Effector memory CD8-positive, alpha-beta T cell (primary cell): ENCODE measurements at regions not wholly inside any gene's neighbourhood (a gene's known extent, or its start where the extent isn't known, plus 50 kb on each side); places are given as distances from the start of the nearest gene placed in this dataset.
"Not testable (repeated sequence)": the region's sequence is repeated elsewhere in the genome, so short reads cannot be mapped to it uniquely, and the experiment has no call there.

ENCODE experiments used
- ATAC-seq: fragments of 150-1000 bp; cut with Tn5 transposase; replicated peaks from 2 replicates; pipeline ENCODE4 v1.10.0; 2021; ENCODE audit warnings: mild to moderate bottlenecking, moderate library complexity
- DNase-seq, 3 experiments: peaks; one replicate each; pipeline ENCODE4 v3.0.0; 2021
- H3K27ac Mint-ChIP-seq, 2 donors: one replicate each; pipeline ENCODE4 v1.8.0; 2022; ENCODE audit warnings: mild to moderate bottlenecking in 2 of 2, mixed read lengths in 2 of 2, moderate library complexity in 2 of 2
- H3K27me3 Mint-ChIP-seq, 2 donors: one replicate each; pipeline ENCODE4 v1.8.0; 2022; ENCODE audit warnings: mixed read lengths in 2 of 2
- H3K36me3 Mint-ChIP-seq: one replicate; pipeline ENCODE4 v1.8.0; 2022; ENCODE audit warnings: mild to moderate bottlenecking, moderate library complexity, mixed read lengths; ENCODE audit not compliant: insufficient read depth
- H3K4me1 Mint-ChIP-seq, 2 donors: one replicate each; pipeline ENCODE4 v1.8.0; 2022; ENCODE audit warnings: low read depth in 2 of 2, mixed read lengths in 2 of 2
- H3K4me3 Mint-ChIP-seq, 2 donors: one replicate each; pipeline ENCODE4 v1.8.0; 2022; ENCODE audit warnings: mild to moderate bottlenecking in 2 of 2, mixed read lengths in 2 of 2, moderate library complexity in 2 of 2
- H3K9me3 Mint-ChIP-seq, 2 donors: one replicate each; pipeline ENCODE4 v1.8.0; 2022; ENCODE audit warnings: mixed read lengths in 2 of 2

DNA sequence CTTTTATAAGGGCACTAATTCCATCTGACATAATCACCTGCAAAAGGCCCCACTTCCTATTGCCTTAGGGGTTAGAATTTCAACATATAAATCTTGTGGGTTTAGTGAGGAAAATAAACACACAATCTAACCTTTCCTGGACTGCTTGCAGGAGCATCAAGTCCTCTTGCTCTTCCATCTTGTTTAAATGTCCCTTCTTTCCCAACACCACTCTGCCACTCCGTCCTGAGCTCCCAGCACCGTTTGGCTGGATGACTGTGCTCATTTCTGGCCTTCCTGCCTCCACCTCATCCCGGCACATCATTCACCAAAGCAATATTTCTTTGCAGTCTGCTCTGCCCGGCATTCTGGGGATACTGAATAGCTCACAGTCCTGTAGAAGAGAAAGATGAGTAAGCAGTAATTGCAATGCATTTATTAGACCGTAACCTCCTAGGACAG is 247.8 kb downstream of the BCL2 start:
- Mint-ChIP-seq H3K4me1 (peaks cover 8 to 15% of the 10 kb centered on the region in 2 donors), H3K9me3 (no peaks in the 10 kb centered on the region), H3K36me3 (no peaks in the 10 kb centered on the region), H3K27ac (no peak overlapping the region), H3K4me3 (no peak overlapping the region), H3K27me3 (peaks cover 2 to 3% of the 10 kb centered on the region in 2 donors)
- DNase-seq (no peak), ATAC-seq (no peak)

DNA sequence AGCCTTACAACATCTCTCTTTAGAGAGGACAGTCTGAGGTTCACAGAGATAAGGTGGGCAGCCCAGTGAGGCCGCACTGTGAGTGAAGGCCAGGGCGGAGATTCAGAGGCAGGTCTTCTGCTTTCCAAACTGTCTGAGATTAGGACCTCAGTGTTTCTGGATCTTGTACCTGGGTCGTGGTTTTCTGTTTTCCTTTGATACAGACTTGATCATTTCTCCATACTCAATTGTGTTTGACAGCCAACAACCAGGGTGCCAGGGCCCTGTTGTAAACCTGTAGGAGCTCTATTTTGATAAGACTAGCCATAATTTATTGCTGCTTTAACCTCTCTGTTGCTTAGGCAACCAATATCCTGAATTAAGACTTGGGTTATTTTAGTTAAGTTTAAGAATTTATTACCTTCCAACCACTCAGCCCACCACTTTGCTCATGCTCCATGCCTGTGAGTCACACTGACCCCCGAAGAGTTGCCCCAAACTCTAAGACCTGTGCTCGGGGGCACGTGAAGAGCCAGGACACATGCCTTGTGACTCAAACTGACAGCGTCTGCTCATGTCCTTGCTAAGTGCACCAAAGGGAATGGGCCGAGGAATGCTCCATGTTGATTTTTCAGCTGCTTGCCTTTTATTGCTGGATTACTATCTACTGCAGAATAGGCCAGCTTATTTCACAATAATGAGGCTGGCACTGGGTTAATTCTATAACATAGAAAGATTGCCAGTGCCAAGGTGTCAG is 248.6 kb downstream of the BCL2 start:
- H3K9me3 Mint-ChIP-seq: no peaks in the 10 kb centered on the region
- H3K27ac Mint-ChIP-seq: peak overlapping the region in 1 of 2 donors; percentile 42
- peaks cover 8 to 15% of the 10 kb centered on the region in 2 donors for H3K4me1 Mint-ChIP-seq
- DNase-seq (no peak), ATAC-seq (no peak)
- H3K27me3 Mint-ChIP-seq: no peaks in the 10 kb centered on the region
- no peak overlapping the region for H3K4me3 Mint-ChIP-seq
- no peaks in the 10 kb centered on the region for H3K36me3 Mint-ChIP-seq

DNA sequence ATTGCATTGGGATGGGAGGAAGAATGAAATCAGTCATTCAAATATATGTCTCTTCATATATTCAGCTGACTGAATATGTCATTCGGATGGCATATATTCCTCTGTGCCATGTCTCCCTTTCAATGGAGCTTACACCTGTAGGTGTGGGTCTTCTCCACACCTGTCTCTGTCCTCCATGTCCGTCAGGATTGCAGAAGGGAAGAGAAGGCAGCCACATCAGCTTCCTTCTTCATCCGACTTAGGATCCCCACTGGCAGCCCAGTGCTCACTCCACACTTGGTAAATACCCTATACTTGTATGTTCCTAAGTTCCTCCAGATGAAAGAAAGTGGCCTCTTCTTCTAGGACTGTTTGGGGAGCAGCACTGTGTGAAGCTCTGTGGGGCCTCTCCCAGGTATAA is 250.1 kb downstream of the BCL2 start:
- no peak for ATAC-seq
- no peaks in the 10 kb centered on the region for H3K9me3 Mint-ChIP-seq
- H3K27me3 Mint-ChIP-seq: peaks cover 0 to 10% of the 10 kb centered on the region in 2 donors
- no peak for DNase-seq
- H3K4me3 Mint-ChIP-seq: no peak overlapping the region
- peaks cover 2 to 4% of the 10 kb centered on the region in 2 donors for H3K4me1 Mint-ChIP-seq
- H3K36me3 Mint-ChIP-seq: no peaks in the 10 kb centered on the region
- no peak overlapping the region for H3K27ac Mint-ChIP-seq

DNA sequence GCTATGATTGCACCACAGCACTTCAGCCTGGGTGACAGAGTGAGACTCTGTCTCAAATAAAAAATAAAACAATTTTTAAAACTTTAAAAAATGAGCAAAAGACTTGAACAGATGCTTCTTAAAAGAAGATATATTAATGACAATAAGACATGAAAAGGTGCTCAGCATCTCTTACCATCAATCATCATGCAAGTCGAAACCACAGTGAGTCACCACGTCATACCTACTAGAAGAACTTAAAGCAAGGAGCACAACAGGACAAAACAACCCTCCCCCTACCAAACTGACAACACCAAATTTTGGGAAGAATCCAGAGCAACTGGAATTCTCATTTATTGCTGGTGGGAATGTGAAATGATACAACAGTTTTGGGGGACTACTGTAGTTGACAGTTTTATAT is 251.6 kb downstream of the BCL2 start:
- no peaks in the 10 kb centered on the region for H3K9me3 Mint-ChIP-seq
- ATAC-seq (no peak), DNase-seq (no peak)
- H3K36me3 Mint-ChIP-seq: no peaks in the 10 kb centered on the region
- peak overlapping the region in 1 of 2 donors; percentile 21 for H3K27ac Mint-ChIP-seq
- peaks cover 2 to 4% of the 10 kb centered on the region in 2 donors for H3K4me1 Mint-ChIP-seq
- H3K27me3 Mint-ChIP-seq: peaks cover 10 to 26% of the 10 kb centered on the region in 2 donors
- no peak overlapping the region for H3K4me3 Mint-ChIP-seq

DNA sequence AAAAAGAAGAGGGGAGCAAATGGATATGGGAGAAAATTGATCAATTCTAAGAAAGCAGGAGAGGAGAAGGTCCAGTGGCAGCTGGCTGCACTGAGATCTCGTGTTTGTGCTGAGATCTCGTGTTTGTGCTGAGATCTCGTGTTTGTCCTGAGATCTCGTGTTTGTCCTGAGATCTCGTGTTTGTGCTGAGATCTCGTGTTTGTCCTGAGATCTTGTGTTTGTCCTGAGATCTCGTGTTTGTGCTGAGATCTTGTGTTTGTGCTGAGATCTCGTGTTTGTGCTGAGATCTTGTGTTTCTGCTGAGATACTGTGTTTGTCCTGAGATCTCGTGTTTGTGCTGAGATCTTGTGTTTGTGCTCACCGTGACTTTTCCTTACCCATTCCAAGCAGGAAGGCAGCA is 254.4 kb downstream of the BCL2 start:
- Mint-ChIP-seq H3K36me3 (no peaks in the 10 kb centered on the region), H3K9me3 (no peaks in the 10 kb centered on the region), H3K4me3 (no peak overlapping the region), H3K27me3 (peaks cover 21 to 34% of the 10 kb centered on the region in 2 donors), H3K27ac (peak overlapping the region in 1 of 2 donors; percentile 18), H3K4me1 (peaks cover 2 to 4% of the 10 kb centered on the region in 2 donors)
- ATAC-seq: no peak
- no peak for DNase-seq

DNA sequence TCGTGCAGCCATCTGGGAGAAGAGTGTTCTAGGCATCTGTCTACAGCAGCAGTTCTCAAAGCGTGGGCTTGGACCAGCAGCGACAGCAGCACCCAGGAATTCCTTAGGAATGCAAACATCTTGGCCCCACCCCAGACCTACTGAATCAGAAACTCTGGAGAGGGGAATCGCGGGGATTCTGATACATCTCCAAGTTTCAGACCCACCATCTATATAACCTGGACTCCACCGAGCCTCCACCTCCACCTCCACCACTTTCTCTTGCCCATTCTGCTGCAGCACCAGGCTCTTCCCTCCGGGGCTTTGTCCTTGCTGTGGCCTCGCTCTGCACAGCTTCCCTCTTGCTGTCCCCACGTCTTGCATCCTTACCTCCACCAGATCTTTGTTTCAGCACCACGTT is 256.4 kb downstream of the BCL2 start:
- ATAC-seq (no peak), DNase-seq (no peak)
- Mint-ChIP-seq H3K27ac (no peak overlapping the region), H3K9me3 (no peaks in the 10 kb centered on the region), H3K4me1 (peaks cover 2 to 4% of the 10 kb centered on the region in 2 donors), H3K27me3 (peaks cover 21 to 34% of the 10 kb centered on the region in 2 donors), H3K36me3 (no peaks in the 10 kb centered on the region), H3K4me3 (no peak overlapping the region)

DNA sequence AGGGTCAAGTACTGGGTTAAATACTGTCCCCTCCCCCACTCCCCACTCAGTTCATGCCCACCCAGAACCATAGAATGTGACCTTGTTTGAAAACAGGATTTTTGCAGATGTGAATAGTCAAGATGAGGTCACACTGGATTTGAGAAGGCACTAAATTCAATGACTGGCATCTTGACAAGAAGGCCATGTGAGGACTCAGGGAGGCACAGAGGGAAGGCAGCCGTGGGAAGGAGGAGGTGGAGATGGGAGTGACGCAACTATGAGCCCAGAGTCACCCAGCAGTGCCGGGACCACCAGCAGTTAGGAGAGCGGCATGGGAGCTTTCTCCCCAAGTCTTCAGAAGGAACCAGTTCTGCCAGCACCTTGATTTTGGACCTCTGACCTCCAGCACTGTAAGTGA is 257.3 kb downstream of the BCL2 start:
- no peaks in the 10 kb centered on the region for H3K36me3 Mint-ChIP-seq

DNA sequence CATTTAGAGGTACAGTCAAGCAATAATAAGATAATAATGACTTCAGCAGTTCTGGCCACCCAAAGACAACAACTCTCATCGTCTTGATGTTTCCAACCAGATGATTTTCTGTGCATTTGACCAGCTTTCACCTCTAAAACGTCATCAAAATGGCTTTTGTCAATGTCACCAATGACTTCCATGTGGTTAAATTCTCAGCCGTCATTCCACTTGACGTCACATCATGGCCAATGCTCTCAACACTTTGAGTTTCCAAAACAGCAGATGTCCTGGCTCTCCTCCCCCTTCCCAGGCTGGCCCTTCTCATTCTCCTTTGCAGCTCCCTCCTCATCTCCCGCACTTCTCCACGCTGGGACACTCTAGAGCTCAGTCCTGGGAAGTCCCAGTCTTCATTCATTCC is 258.3 kb downstream of the BCL2 start:
- Mint-ChIP-seq H3K27me3 (peaks cover 21 to 34% of the 10 kb centered on the region in 2 donors), H3K4me3 (no peak overlapping the region), H3K9me3 (no peaks in the 10 kb centered on the region), H3K27ac (peak overlapping the region in 1 of 2 donors; percentile 93), H3K36me3 (no peaks in the 10 kb centered on the region), H3K4me1 (no peaks in the 10 kb centered on the region)
- ATAC-seq (no peak), DNase-seq (no peak)

More for the DNA sequence above, 257.3 kb downstream of the BCL2 start:
- Mint-ChIP-seq H3K27ac (no peak overlapping the region), H3K4me3 (no peak overlapping the region), H3K27me3 (peaks cover 21 to 34% of the 10 kb centered on the region in 2 donors), H3K9me3 (no peaks in the 10 kb centered on the region), H3K4me1 (no peaks in the 10 kb centered on the region)
- ATAC-seq (no peak), DNase-seq (no peak)

DNA sequence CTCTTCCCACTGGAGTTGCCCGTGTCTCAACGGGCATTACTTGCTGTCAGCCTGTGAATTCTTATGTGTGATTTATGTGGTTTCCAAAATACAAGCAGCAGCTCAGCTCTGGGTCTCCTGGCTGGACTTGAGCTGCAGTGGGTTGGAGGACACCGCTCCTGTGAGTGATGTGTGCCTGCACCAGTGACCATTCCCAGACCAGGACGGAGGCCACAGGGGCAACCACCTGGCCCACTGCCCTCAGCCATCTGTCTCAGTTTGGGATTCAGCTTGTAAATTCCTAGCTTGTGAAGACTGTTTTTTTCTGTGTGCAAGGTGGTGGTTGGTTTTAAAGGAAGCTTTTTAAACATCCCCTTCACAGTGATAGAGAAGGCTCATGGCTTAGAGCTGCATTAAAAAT is 261.0 kb downstream of the BCL2 start:
- H3K9me3 Mint-ChIP-seq: no peaks in the 10 kb centered on the region
- peaks cover 3 to 5% of the 10 kb centered on the region in 2 donors for H3K4me1 Mint-ChIP-seq
- H3K36me3 Mint-ChIP-seq: no peaks in the 10 kb centered on the region
- peaks cover 14 to 16% of the 10 kb centered on the region in 2 donors for H3K27me3 Mint-ChIP-seq
- DNase-seq (no peak), ATAC-seq (no peak)
- H3K27ac Mint-ChIP-seq: peak overlapping the region in 1 of 2 donors; percentile 62
- H3K4me3 Mint-ChIP-seq: no peak overlapping the region

DNA sequence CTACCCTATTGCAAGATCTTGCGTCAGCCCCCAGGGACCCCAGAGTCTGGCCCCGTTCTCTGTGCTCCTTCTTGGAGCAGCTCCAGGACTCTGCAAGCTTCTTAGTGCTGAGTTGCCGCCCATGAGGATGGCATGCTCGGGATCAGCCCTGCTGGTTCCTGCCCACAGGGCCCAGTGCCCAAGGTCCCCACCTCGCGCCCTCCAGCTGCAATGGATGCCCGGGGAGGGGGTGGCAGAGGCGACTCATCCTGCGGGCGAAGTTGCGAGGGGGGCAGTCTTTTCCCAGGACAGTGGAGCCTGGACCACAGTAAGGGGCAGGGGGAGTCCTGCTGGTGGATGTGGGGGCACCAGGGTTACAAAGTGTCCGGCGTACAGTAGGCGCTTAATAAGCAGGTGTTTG is 261.9 kb downstream of the BCL2 start:
- Mint-ChIP-seq H3K27me3 (peaks cover 8 to 11% of the 10 kb centered on the region in 2 donors), H3K27ac (no peak overlapping the region), H3K4me3 (no peak overlapping the region)

DNA sequence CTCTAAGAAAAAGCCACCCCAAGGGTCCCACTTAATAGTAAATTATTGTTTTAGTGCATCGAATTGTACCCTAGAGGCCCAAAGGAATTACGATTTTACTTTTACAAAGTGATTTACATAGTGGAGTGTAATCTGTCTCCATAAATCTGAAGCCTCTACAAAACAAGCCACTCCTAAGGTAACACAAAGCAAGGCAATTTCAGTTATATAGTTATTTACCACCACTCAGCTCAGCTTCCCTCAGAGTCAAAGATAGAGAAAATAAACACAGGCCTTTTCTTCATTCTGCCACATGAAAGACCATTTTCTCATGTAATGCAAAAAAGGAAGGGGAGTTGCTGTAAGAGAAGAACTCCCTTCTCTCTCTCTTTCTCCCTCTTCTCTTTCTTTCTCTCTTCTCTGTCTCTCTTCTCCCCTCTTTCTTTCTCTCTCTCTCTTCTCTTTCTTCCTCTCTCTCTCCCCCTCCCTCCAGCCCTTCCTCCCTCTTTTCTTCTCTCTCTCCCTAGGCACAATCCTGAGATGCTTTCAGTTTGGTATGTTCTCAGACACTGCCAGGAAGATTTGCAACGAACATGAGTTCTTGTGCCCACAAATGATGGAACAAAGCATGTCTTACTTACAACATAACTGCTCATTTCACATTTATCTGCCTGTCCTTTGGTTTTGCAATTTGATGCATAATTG is 264.5 kb downstream of the BCL2 start:
- Mint-ChIP-seq H3K36me3 (peaks cover 5% of the 10 kb centered on the region), H3K27me3 (no peaks in the 10 kb centered on the region), H3K4me3 (no peak overlapping the region), H3K27ac (peak overlapping the region in 1 of 2 donors; percentile 11), H3K9me3 (no peaks in the 10 kb centered on the region), H3K4me1 (peaks cover 16 to 32% of the 10 kb centered on the region in 2 donors)
- ATAC-seq: no peak
- no peak for DNase-seq

More for the DNA sequence above, 261.9 kb downstream of the BCL2 start:
- Mint-ChIP-seq H3K36me3 (no peaks in the 10 kb centered on the region), H3K9me3 (no peaks in the 10 kb centered on the region), H3K4me1 (peaks cover 3 to 5% of the 10 kb centered on the region in 2 donors)
- ATAC-seq: no peak
- no peak for DNase-seq

DNA sequence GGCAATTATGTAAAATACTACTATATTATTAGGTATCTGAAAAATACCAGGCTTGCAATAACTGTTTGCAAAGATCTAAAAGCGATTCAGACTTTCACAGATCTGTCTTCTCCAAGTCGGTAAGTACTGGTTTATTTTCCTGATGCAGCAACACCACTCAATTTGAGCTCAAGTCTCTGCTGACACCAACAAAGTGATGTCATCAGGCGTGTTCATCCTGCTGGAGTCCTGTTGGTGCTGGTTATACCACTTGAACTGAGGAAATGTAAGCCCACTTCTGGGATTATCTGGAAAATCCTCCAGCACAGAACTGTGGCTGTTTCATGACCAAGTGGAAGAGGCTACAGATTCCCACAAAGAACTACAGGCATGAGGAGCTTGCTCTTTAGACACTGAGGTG is 267.6 kb downstream of the BCL2 start:
- no peak for ATAC-seq
- Mint-ChIP-seq H3K4me3 (peak overlapping the region in 1 of 2 donors; percentile 79), H3K36me3 (peaks cover 5% of the 10 kb centered on the region), H3K27ac (peak overlapping the region; percentile 87 to 90), H3K27me3 (no peaks in the 10 kb centered on the region), H3K4me1 (peaks cover 20 to 37% of the 10 kb centered on the region in 2 donors), H3K9me3 (no peaks in the 10 kb centered on the region)
- no peak for DNase-seq

DNA sequence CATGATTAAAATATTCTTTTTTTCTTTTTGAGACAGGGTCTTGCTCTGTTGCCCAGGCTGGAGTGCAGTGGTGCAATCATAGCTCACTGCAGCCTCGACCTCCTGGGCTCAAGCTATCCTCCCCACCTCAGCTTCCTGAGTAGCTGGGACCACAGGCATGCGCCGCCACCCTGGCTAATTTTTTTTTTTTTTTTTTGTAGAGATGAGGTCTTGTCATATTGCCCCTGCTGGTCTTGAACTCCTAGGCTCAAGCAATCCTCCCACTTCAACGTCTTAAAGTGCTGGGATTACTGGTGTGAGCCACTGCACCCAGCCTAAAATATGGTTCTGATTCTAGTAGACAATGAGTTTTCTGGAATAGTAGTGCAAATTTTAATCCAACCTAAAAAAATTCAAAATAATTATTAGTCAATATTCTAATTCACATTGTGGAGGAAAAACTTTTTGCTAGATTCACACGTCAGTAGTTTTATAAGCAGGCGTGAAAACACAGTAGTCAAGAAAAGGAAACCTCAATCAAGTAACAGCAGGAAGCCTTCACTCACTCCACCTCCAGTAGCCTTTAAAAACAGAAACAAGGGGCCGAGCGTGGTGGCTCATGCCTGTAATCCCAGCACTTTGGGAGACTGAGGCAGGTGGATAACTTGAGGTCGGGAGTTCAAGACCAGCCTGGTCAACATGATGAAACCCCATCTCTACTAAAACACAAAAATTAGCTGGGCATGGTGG is 268.7 kb downstream of the BCL2 start:
- not testable (repeated sequence) for H3K27me3 Mint-ChIP-seq, H3K9me3 Mint-ChIP-seq, H3K36me3 Mint-ChIP-seq
- DNase-seq (peak in 1 of 3 experiments; percentile 14), ATAC-seq (peak; percentile 84)
- H3K27ac Mint-ChIP-seq: peak overlapping the region; percentile 87 to 90
- peak overlapping the region; percentile 69 to 79 for H3K4me3 Mint-ChIP-seq
- H3K4me1 Mint-ChIP-seq: peaks cover 20 to 37% of the 10 kb centered on the region in 2 donors
